ENCODE measurements at regions not wholly inside any gene's neighbourhood (a gene's known extent, or its start where the extent isn't known, plus 50 kb on each side); places are given as distances from the start of the nearest gene placed in this dataset.

GRCh38 chr13:73701160-73701559 is 433.0 kb downstream of the KLF12 start:
- H3K4me1 ChIP-seq (ENCODE audit: insufficient read depth, low read length): no peaks in the 10 kb centered on the region
- H3K27ac Mint-ChIP-seq (ENCODE audit: unreplicated experiment): no peak overlapping the region
- H3K4me3 Mint-ChIP-seq (ENCODE audit: unreplicated experiment): no peak overlapping the region
- no peak overlapping the region for H3K4me2 ChIP-seq (ENCODE audit: low read length)
- no peak overlapping the region for H2AFZ ChIP-seq (ENCODE audit: low read depth, low read length)
- no peaks in the 10 kb centered on the region for H3K9me3 Mint-ChIP-seq (ENCODE audit: unreplicated experiment)
- DNase-seq (ENCODE audit: low read depth) (no peak), FAIRE-seq (no peak)
- no peaks in the 10 kb centered on the region for H3K9me3 ChIP-seq (ENCODE audit: insufficient read depth, low read depth, low read length)
- no peaks in the 10 kb centered on the region for H4K20me1 ChIP-seq (ENCODE audit: insufficient read depth, low read length)
- no peak overlapping the region for H3K9ac ChIP-seq (ENCODE audit: low read length)
- no peak overlapping the region for H3K27ac ChIP-seq (ENCODE audit: low read depth, low read length)
- peaks cover 5% of the 10 kb centered on the region for H3K36me3 ChIP-seq (ENCODE audit: insufficient read depth, low read length)
- peaks cover 10% of the 10 kb centered on the region for H3K36me3 Mint-ChIP-seq (ENCODE audit: low read depth, unreplicated experiment)
- no peak overlapping the region for H3K4me3 ChIP-seq (ENCODE audit: insufficient read depth, low read depth, low read length)
- H3K79me2 ChIP-seq (ENCODE audit: insufficient read depth, low read length): no peaks in the 10 kb centered on the region
- no peak for TF ChIP-seq EZH2 (IDR thresholded peaks at IDR 0.05; ENCODE audit: insufficient read depth, low read length)
- no peak for TF ChIP-seq CTCF (IDR thresholded peaks at IDR 0.05; ENCODE audit: insufficient read depth, low read depth, low read length)
- no peaks in the 10 kb centered on the region for H3K27me3 ChIP-seq (ENCODE audit: insufficient read depth, low read length)
- H3K27me3 Mint-ChIP-seq (ENCODE audit: low read depth, unreplicated experiment): no peaks in the 10 kb centered on the region
- peaks cover 8% of the 10 kb centered on the region for H3K4me1 Mint-ChIP-seq (ENCODE audit: low read depth, unreplicated experiment)

GRCh38 chr13:73698859-73699258 is 435.3 kb downstream of the KLF12 start:
- no peaks in the 10 kb centered on the region for H3K9me3 Mint-ChIP-seq (ENCODE audit: unreplicated experiment)
- no peak overlapping the region for H3K4me3 ChIP-seq (ENCODE audit: insufficient read depth, low read depth, low read length)
- H3K9ac ChIP-seq (ENCODE audit: low read length): no peak overlapping the region
- H4K20me1 ChIP-seq (ENCODE audit: insufficient read depth, low read length): no peaks in the 10 kb centered on the region
- H3K4me3 Mint-ChIP-seq (ENCODE audit: unreplicated experiment): no peak overlapping the region
- H3K27me3 ChIP-seq (ENCODE audit: insufficient read depth, low read length): no peaks in the 10 kb centered on the region
- H3K27me3 Mint-ChIP-seq (ENCODE audit: low read depth, unreplicated experiment): no peaks in the 10 kb centered on the region
- peak; percentile 18 for DNase-seq (ENCODE audit: low read depth)
- H3K79me2 ChIP-seq (ENCODE audit: insufficient read depth, low read length): no peaks in the 10 kb centered on the region
- H3K27ac Mint-ChIP-seq (ENCODE audit: unreplicated experiment): no peak overlapping the region
- H3K4me2 ChIP-seq (ENCODE audit: low read length): no peak overlapping the region
- H3K4me1 Mint-ChIP-seq (ENCODE audit: low read depth, unreplicated experiment): peaks cover 6% of the 10 kb centered on the region
- no peak overlapping the region for H3K27ac ChIP-seq (ENCODE audit: low read depth, low read length)
- H2AFZ ChIP-seq (ENCODE audit: low read depth, low read length): no peak overlapping the region
- no peaks in the 10 kb centered on the region for H3K4me1 ChIP-seq (ENCODE audit: insufficient read depth, low read length)
- no peak for TF ChIP-seq EZH2 (IDR thresholded peaks at IDR 0.05; ENCODE audit: insufficient read depth, low read length)
- TF ChIP-seq CTCF (IDR thresholded peaks at IDR 0.05; ENCODE audit: insufficient read depth, low read depth, low read length): no peak
- peaks cover 10% of the 10 kb centered on the region for H3K36me3 ChIP-seq (ENCODE audit: insufficient read depth, low read length)
- no peaks in the 10 kb centered on the region for H3K9me3 ChIP-seq (ENCODE audit: insufficient read depth, low read depth, low read length)
- no peak for FAIRE-seq
- H3K36me3 Mint-ChIP-seq (ENCODE audit: low read depth, unreplicated experiment): peaks cover 17% of the 10 kb centered on the region

- H3K4me2 ChIP-seq (ENCODE audit: low read length): no peak overlapping the region
- peaks cover 9% of the 10 kb centered on the region for H3K36me3 ChIP-seq (ENCODE audit: insufficient read depth, low read length)
- DNase-seq (ENCODE audit: low read depth): peak; percentile 39
- no peak overlapping the region for H3K4me3 Mint-ChIP-seq (ENCODE audit: unreplicated experiment)
- TF ChIP-seq EZH2 (IDR thresholded peaks at IDR 0.05; ENCODE audit: insufficient read depth, low read length) (no peak), CTCF (IDR thresholded peaks at IDR 0.05; ENCODE audit: insufficient read depth, low read depth, low read length) (no peak)
- H3K9ac ChIP-seq (ENCODE audit: low read length): no peak overlapping the region
- no peak for FAIRE-seq
- no peaks in the 10 kb centered on the region for H3K9me3 ChIP-seq (ENCODE audit: insufficient read depth, low read depth, low read length)
- H3K4me1 ChIP-seq (ENCODE audit: insufficient read depth, low read length): no peaks in the 10 kb centered on the region
- H3K27ac Mint-ChIP-seq (ENCODE audit: unreplicated experiment): no peak overlapping the region
- no peaks in the 10 kb centered on the region for H4K20me1 ChIP-seq (ENCODE audit: insufficient read depth, low read length)
- H3K27me3 ChIP-seq (ENCODE audit: insufficient read depth, low read length): no peaks in the 10 kb centered on the region
- H3K27ac ChIP-seq (ENCODE audit: low read depth, low read length): no peak overlapping the region
- H2AFZ ChIP-seq (ENCODE audit: low read depth, low read length): no peak overlapping the region
- H3K36me3 Mint-ChIP-seq (ENCODE audit: low read depth, unreplicated experiment): peaks cover 17% of the 10 kb centered on the region
- no peaks in the 10 kb centered on the region for H3K27me3 Mint-ChIP-seq (ENCODE audit: low read depth, unreplicated experiment)
- no peak overlapping the region for H3K4me3 ChIP-seq (ENCODE audit: insufficient read depth, low read depth, low read length)
- no peaks in the 10 kb centered on the region for H3K79me2 ChIP-seq (ENCODE audit: insufficient read depth, low read length)
- no peaks in the 10 kb centered on the region for H3K9me3 Mint-ChIP-seq (ENCODE audit: unreplicated experiment)
- peaks cover 4% of the 10 kb centered on the region for H3K4me1 Mint-ChIP-seq (ENCODE audit: low read depth, unreplicated experiment)
Observed at GRCh38 chr13:73697166-73697565, 437.0 kb downstream of the KLF12 start.
